ENCODE measurements at regions not wholly inside any gene's neighbourhood (a gene's known extent, or its start where the extent isn't known, plus 50 kb on each side); places are given as distances from the start of the nearest gene placed in this dataset.
"Not testable (repeated sequence)": the region's sequence is repeated elsewhere in the genome, so short reads cannot be mapped to it uniquely, and the experiment has no call there.

GRCh38 chr14:101255765-101256125 lies 305.6 kb upstream of the DIO3 start:
- Histone ChIP-seq H3K4me3 (no peak overlapping the region), H3K27me3 (no peaks in the 10 kb centered on the region), H3K36me3 (no peaks in the 10 kb centered on the region), H3K9me3 (no peaks in the 10 kb centered on the region), H3K4me1 (no peaks in the 10 kb centered on the region), H3K27ac (no peak overlapping the region)
- TF ChIP-seq CTCF (IDR thresholded peaks at IDR 0.05): no peak
- DNase-seq (ENCODE audit: low spot score): no peak

GRCh38 chr14:101256266-101256665 lies 305.0 kb upstream of the DIO3 start:
- no peak for TF ChIP-seq CTCF (IDR thresholded peaks at IDR 0.05)
- Histone ChIP-seq H3K4me1 (no peaks in the 10 kb centered on the region), H3K27me3 (no peaks in the 10 kb centered on the region), H3K9me3 (no peaks in the 10 kb centered on the region), H3K27ac (no peak overlapping the region), H3K36me3 (no peaks in the 10 kb centered on the region), H3K4me3 (no peak overlapping the region)
- no peak for DNase-seq (ENCODE audit: low spot score)

- no peak for DNase-seq (ENCODE audit: low spot score)
- peaks cover 0 to 8% of the 10 kb centered on the region in 2 donors for H3K9me3 ChIP-seq
- TF ChIP-seq CTCF (IDR thresholded peaks at IDR 0.05): no peak
- H3K27me3 ChIP-seq: no peaks in the 10 kb centered on the region
- H3K4me1 ChIP-seq: no peaks in the 10 kb centered on the region
- no peak overlapping the region for H3K27ac ChIP-seq
- H3K4me3 ChIP-seq: no peak overlapping the region
- H3K36me3 ChIP-seq: no peaks in the 10 kb centered on the region
Measured at GRCh38 chr14:101257551-101257950, 303.7 kb upstream of the DIO3 start.

GRCh38 chr14:101259748-101260147 lies 301.5 kb upstream of the DIO3 start:
- no peaks in the 10 kb centered on the region for H3K27me3 ChIP-seq
- H3K4me1 ChIP-seq: no peaks in the 10 kb centered on the region
- no peak overlapping the region for H3K4me3 ChIP-seq
- no peaks in the 10 kb centered on the region for H3K36me3 ChIP-seq
- no peak for TF ChIP-seq CTCF (IDR thresholded peaks at IDR 0.05)
- peaks cover 0 to 8% of the 10 kb centered on the region in 2 donors for H3K9me3 ChIP-seq
- DNase-seq (ENCODE audit: low spot score): no peak
- no peak overlapping the region for H3K27ac ChIP-seq

GRCh38 chr14:101266441-101266840 lies 294.9 kb upstream of the DIO3 start:
- H3K4me3 ChIP-seq; H3K4me1 ChIP-seq; H3K36me3 ChIP-seq; DNase-seq (ENCODE audit: low spot score); H3K9me3 ChIP-seq; H3K27me3 ChIP-seq; H3K27ac ChIP-seq: not testable (repeated sequence)

- no peaks in the 10 kb centered on the region for H3K36me3 ChIP-seq
- no peak for TF ChIP-seq CTCF (IDR thresholded peaks at IDR 0.05)
- no peak for DNase-seq (ENCODE audit: low spot score)
Measured at GRCh38 chr14:101273091-101273490, 288.2 kb upstream of the DIO3 start.

More at GRCh38 chr14:101273091-101273490, 288.2 kb upstream of the DIO3 start:
- H3K27me3 ChIP-seq: no peaks in the 10 kb centered on the region
- H3K4me1 ChIP-seq: no peaks in the 10 kb centered on the region
- no peak overlapping the region for H3K4me3 ChIP-seq
- H3K27ac ChIP-seq: no peak overlapping the region
- no peaks in the 10 kb centered on the region for H3K9me3 ChIP-seq

All from right atrium auricular region (tissue), 2 donors.